Esophagus mucosa (tissue), 1 donor: ENCODE measurements at regions not wholly inside any gene's neighbourhood (a gene's known extent, or its start where the extent isn't known, plus 50 kb on each side); places are given as distances from the start of the nearest gene placed in this dataset.
"Not testable (repeated sequence)": the region's sequence is repeated elsewhere in the genome, so short reads cannot be mapped to it uniquely, and the experiment has no call there.

Source experiments
- ATAC-seq: fragments of 200-7000 bp; cut with Tn5 transposase; one replicate; pipeline ENCODE4 v1.9.1; 2020
- donor health status: DM: yes; HTN: yes; CAD: no.

- no peak for ATAC-seq
Measured at GRCh38 chr15:70387993-70388392, 290.3 kb upstream of the TLE3 start.

DNA sequence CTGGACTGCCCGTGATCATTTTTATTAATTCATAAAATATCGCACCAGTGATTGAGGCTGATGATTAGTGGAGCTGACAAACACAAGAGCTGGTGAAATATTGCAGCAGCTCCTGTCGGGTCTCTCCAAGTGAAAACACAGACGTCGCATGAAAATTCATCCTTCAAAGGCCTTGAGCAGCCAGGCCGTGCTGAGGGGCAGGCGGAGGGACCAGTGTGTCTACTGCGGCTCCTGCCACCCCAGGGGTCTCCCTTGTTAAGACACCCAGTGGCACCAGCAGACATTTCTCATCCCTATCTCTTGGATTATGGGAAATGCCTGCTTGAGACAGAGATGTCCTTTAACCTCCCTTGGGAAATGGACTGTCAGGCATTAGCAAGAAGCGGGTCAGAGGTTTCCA is 289.4 kb upstream of the TLE3 start:
- ATAC-seq, result no peak

- no peak for ATAC-seq
Measured at GRCh38 chr15:70385711-70386110, 288.0 kb upstream of the TLE3 start.

DNA sequence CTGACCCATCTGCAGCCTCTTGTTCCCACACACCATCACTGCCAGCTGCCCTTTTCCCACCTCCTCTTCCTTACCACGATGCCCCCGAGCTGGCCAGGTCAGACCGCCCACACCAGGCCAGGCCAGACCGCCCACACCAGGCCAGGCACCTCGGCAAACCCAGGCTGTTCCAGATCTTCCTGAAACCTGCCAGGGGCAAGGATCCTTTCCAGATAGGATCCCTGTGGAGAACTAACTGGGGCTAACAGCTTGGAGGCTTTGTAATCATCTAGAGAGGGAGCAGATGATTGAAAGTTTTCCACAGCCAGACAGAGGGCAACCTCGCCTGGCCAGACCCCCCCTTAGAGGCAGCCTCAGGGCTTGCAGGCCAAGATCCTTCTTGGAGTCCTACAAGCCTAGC is 287.3 kb upstream of the TLE3 start:
- no peak for ATAC-seq

- no peak for ATAC-seq
Measured at GRCh38 chr15:70383856-70384255, 286.1 kb upstream of the TLE3 start.

- no peak for ATAC-seq
Measured at GRCh38 chr15:70382762-70383458, 285.2 kb upstream of the TLE3 start.

DNA sequence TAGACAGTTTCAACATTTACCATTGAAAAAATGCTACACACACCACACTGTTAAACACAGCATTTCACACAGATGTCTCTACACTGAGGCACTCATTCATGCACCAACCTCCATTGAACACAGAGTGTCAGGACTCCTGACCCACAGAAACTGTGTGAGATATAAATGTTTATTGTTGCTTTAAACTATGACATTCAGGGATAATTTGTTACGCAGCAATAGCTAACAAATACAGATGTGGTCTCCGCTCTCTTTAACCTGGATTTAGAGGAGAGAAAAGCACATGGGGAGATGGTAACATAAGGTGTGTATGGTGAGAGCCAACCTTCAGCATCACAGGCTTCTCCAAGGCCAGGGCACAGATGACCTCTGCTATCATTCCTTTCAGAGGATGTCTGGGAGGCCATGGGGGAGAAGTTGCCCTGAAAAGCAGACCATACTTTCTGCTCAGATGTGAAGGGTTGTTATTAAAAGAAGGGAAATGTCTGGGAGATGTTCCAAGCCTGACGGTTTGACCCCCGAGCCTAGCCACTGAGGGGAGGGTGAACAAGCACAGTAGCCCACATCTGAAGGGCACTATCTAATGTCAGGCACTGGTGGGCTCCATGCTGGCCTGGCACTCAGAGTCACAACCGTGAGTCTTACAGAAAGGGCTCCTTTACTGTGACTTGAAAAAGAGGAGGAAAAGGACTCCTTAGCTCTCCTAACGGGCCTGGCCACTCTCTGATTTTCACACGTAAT is 284.5 kb upstream of the TLE3 start:
- no peak for ATAC-seq

DNA sequence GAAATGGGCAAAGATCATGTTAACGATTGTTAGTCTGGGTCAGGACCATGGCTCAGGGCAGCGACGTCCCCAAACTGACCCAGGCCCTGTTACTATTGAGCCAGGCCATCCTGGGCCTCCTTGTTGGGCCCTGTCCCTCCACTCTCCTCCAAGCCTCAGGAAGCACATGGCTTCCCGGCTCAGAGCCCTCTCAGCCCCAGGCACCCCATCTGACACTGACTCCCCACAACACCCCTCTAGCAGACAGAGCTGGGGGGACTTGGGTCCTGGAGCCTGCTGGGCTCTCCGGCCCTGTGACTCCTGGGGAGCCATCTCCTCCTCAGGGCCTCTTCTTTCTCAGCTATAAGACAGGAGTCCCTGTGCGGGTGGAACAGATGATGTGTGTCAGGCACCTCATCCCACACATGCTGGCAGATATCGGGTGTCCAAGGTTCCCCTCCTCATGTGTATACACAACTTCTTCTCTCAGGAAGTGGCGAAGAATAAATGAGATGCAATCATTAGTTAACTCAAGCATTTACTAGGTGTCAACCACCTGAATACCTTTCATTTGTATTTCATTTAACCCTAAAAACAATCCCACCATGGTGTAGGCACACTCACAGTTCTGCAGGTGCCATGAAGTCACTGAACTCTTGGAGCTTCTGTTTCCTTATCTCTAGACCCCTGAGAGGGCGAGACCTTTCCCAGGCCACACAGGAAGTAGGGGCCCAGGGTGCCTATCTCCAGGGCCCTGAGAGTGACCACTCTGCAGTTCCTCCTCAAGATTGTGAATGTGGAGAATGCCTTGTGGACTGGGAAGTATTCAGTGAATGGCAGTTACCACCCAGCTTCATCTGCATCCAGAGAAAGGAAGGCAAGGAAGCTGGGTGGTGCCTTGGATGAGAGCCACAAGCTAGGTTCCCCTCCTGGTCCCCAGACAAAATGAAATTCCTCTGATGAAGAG is 282.5 kb upstream of the TLE3 start:
- no peak for ATAC-seq

- ATAC-seq, result no peak
Measured at GRCh38 chr15:70379134-70379533, 281.4 kb upstream of the TLE3 start.

DNA sequence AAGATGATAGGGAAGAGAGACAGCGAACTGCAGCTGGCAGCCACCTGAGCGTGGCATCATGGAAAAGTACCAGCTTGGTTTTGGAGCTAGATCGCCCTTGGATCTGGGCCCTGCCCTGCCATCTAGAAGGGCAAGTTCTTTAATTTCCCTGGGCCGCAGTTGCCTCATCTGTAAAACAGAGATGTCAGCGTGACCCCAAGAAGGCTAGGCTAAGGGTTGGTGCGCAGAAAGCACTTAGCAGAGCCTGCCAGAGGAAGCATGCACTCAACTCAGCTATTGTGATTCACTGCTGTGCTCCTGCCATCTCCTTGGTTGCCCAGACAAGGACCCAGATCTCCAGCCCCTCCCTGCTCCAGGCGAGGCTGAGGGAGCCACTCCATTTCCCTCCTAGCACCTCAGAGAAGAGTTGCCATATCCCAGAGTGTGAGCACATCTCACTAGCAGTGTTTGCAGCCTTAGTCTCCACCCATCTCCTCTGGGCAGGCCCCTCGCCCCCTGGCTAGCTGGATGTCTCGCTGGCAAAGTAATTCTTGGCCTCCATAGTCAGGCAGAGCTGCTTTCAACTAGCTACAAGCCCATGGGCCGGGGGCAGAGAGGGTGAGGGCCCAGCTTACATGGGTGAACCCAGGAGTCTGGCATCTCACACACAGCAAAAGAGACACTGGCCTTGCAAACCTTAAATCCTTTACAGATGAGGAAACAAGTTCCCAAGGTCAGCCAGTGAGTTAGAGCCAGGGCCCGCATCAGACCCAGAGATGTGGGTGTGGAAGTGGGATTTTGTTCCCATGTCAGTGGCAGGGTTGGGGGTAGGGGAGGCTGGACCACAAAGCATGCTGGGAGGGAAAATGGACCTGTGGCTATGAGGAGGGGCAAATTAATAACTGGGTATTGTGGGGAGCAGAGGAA is 280.7 kb upstream of the TLE3 start:
- ATAC-seq, result peak; percentile 37

GRCh38 chr15:70376929-70377691 is 279.4 kb upstream of the TLE3 start:
- no peak for ATAC-seq

- no peak for ATAC-seq
Measured at GRCh38 chr15:70376031-70376928, 278.6 kb upstream of the TLE3 start.

- ATAC-seq, result no peak
Measured at GRCh38 chr15:70375586-70375985, 277.9 kb upstream of the TLE3 start.

DNA sequence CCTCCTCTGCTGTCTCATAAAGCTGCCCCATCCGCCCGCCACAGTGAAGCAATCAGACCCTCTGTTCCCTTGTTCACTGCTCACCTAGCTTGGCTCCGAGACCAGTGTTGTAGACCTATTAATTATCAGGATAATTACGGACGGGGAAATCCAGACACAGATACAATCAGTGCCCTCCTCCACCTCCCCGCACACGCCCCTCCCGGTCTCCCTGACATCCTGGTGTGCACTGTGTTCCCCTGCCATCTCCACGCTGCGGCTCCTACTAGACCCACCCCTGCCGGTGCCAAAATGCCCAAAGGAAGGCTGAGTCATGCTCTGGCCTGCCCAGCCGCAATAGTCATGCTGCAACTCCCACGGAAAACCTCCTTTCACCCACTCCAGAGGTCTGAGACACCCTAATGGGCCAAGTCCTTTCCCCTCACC is 277.3 kb upstream of the TLE3 start:
- peak; percentile 70 for ATAC-seq

DNA sequence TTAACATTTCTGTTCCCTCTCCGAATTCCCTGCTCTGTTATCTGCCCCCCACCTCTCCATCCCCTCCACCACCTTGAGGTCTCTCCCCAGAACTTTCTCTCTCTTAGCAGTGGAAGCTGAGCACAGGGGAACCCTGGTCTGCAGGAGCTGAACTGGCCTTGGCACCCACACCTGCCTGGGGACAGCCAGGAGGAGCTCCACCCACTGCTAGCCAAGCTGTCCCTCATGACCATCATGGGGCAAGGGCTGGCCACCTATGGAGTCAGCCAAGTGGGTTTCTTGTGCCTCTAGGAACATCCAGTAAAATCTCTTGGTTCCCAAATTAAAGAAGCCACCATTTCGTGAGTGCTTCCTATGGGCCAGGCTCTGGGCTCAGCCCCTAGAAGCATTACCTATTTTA is 276.4 kb upstream of the TLE3 start:
- ATAC-seq, result no peak

GRCh38 chr15:70373439-70373838 is 275.7 kb upstream of the TLE3 start:
- ATAC-seq, result not testable (repeated sequence)

GRCh38 chr15:70367913-70368705 is 270.4 kb upstream of the TLE3 start:
- not testable (repeated sequence) for ATAC-seq

DNA sequence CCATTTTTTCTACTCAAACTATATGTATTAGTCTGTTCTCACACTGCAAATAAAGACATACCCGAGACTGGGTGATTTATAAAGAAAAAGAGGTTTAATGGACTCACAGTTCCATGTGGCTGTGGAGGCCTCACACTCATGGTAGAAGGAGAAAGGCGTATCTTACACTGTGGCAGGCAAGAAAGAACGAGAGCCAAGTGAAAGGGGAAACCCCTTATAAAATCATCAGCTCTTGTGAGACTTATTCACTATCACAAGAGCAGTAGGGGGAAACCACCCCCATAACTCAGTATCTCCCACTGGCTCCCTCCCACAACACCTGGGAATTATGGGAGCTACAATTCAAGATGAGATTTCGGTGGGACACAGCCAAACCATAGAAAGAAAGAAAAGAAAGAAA is 266.3 kb upstream of the TLE3 start:
- not testable (repeated sequence) for ATAC-seq

- peak; percentile 46 for ATAC-seq
Measured at GRCh38 chr15:70362886-70363285, 265.2 kb upstream of the TLE3 start.
